ENCODE measurements at regions not wholly inside any gene's neighbourhood (a gene's known extent, or its start where the extent isn't known, plus 50 kb on each side); places are given as distances from the start of the nearest gene placed in this dataset.

- Histone ChIP-seq H3K27ac (no peak overlapping the region), H3F3A (ENCODE audit: insufficient read depth, low read depth) (no peaks in the 10 kb centered on the region), H4K20me1 (ENCODE audit: insufficient read depth) (no peaks in the 10 kb centered on the region), H3K4me2 (no peak overlapping the region), H3K9me3 (ENCODE audit: insufficient read depth, low read depth) (no peaks in the 10 kb centered on the region), H3K9me2 (ENCODE audit: insufficient read depth) (no peaks in the 10 kb centered on the region), H3K4me1 (replicated peaks; ENCODE audit: insufficient read depth) (no peaks in the 10 kb centered on the region), H2AFZ (no peak overlapping the region), H3K79me2 (ENCODE audit: low read depth) (no peaks in the 10 kb centered on the region), H3K36me3 (ENCODE audit: low read depth) (no peaks in the 10 kb centered on the region), H3K4me3 (no peak overlapping the region), H3K27me3 (ENCODE audit: insufficient read depth, low read depth) (no peaks in the 10 kb centered on the region)
- TF ChIP-seq, protein P1, sequence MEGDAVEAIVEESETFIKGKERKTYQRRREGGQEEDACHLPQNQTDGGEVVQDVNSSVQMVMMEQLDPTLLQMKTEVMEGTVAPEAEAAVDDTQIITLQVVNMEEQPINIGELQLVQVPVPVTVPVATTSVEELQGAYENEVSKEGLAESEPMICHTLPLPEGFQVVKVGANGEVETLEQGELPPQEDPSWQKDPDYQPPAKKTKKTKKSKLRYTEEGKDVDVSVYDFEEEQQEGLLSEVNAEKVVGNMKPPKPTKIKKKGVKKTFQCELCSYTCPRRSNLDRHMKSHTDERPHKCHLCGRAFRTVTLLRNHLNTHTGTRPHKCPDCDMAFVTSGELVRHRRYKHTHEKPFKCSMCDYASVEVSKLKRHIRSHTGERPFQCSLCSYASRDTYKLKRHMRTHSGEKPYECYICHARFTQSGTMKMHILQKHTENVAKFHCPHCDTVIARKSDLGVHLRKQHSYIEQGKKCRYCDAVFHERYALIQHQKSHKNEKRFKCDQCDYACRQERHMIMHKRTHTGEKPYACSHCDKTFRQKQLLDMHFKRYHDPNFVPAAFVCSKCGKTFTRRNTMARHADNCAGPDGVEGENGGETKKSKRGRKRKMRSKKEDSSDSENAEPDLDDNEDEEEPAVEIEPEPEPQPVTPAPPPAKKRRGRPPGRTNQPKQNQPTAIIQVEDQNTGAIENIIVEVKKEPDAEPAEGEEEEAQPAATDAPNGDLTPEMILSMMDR (conservative IDR thresholded peaks at IDR 0.05): no peak
- TF ChIP-seq EZH2 (IDR thresholded peaks at IDR 0.05; ENCODE audit: low read depth): no peak
- no peak for DNase-seq
- POLR2A ChIA-PET (ENCODE audit: unreplicated experiment): no interaction called here
- BruUV-seq (replicated peaks): no TSS peak
- CTCF ChIA-PET: no interaction called here
- intact Hi-C loops (cut with micrococcal nuclease; ENCODE audit: unreplicated experiment): no loop called here
Measured at GRCh38 chrX:84240848-84241565, 53.0 kb upstream of the RPS6KA6 start.

All from PC-9 (cell line).